HG02840 (cell line): ENCODE measurements at regions not wholly inside any gene's neighbourhood (a gene's known extent, or its start where the extent isn't known, plus 50 kb on each side); places are given as distances from the start of the nearest gene placed in this dataset.

Experiments used
- ATAC-seq: cut with Tn5 transposase; IDR thresholded peaks from one replicate; pipeline ENCODE4 v1.9.1; 2021; ENCODE audit warnings: mild to moderate bottlenecking, moderate library complexity, moderate number of reproducible peaks; ENCODE audit not compliant: unreplicated experiment, low FRiP score

GRCh38 chr13:73262862-73263627, 204.2 kb downstream of the KLF5 start:
- ATAC-seq: no peak

- ATAC-seq: no peak
Measured at GRCh38 chr13:73261739-73262216, 203.0 kb downstream of the KLF5 start.

- ATAC-seq: no peak
Measured at GRCh38 chr13:73259061-73260017, 200.5 kb downstream of the KLF5 start.

GRCh38 chr13:73258406-73258805, 199.6 kb downstream of the KLF5 start:
- ATAC-seq: no peak

GRCh38 chr13:73254827-73255226, 196.0 kb downstream of the KLF5 start:
- ATAC-seq: no peak

GRCh38 chr13:73251626-73252265, 192.9 kb downstream of the KLF5 start:
- ATAC-seq: no peak

- no peak for ATAC-seq
Measured at GRCh38 chr13:73250061-73250460, 191.3 kb downstream of the KLF5 start.

- no peak for ATAC-seq
Measured at GRCh38 chr13:73248711-73249580, 190.1 kb downstream of the KLF5 start.

- no peak for ATAC-seq
Measured at GRCh38 chr13:73248154-73248553, 189.3 kb downstream of the KLF5 start.

GRCh38 chr13:73245246-73245645, 186.4 kb downstream of the KLF5 start:
- ATAC-seq: no peak

- ATAC-seq: no peak
Measured at GRCh38 chr13:73244467-73244866, 185.7 kb downstream of the KLF5 start.

- ATAC-seq: no peak
Measured at GRCh38 chr13:73242515-73243015, 183.8 kb downstream of the KLF5 start.

GRCh38 chr13:73240193-73240592, 181.4 kb downstream of the KLF5 start:
- ATAC-seq: no peak

GRCh38 chr13:73235385-73235784, 176.6 kb downstream of the KLF5 start:
- ATAC-seq: no peak

GRCh38 chr13:73231471-73231870, 172.7 kb downstream of the KLF5 start:
- ATAC-seq: no peak

GRCh38 chr13:73230716-73231115, 171.9 kb downstream of the KLF5 start:
- no peak for ATAC-seq

GRCh38 chr13:73228546-73228945, 169.7 kb downstream of the KLF5 start:
- ATAC-seq: no peak

- no peak for ATAC-seq
Measured at GRCh38 chr13:73225990-73226389, 167.2 kb downstream of the KLF5 start.

- no peak for ATAC-seq
Measured at GRCh38 chr13:73224703-73225102, 165.9 kb downstream of the KLF5 start.

GRCh38 chr13:73223372-73223781, 164.6 kb downstream of the KLF5 start:
- ATAC-seq: peak; percentile 74
